ENCODE measurements at regions not wholly inside any gene's neighbourhood (a gene's known extent, or its start where the extent isn't known, plus 50 kb on each side); places are given as distances from the start of the nearest gene placed in this dataset.

DNA sequence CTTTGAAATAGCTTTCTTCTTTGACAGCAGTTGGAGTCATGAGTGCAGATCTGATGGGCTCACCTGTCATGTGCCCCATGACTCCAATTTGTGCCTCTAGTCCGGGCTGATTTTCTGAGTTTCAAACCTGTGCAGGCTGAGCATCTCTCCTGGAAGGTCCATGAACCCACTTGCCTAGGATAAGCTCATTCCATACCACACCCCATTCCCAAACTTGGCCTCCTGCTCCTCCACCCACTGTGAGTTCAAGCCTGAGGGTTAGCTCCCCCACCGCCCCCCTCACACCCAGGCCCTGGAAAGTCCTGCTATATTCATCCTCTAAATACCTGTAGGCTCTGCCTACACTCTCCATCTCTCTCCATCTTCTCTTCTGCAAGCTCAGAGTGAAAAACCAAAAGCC, 126.8 kb upstream of the VRK1 start:
- intact Hi-C loops (cut with DNase I, micrococcal nuclease), result no loop called here
- H3K27ac Mint-ChIP-seq, result no peak overlapping the region
- ChIA-PET CTCF (interaction anchor here (0.5 to 0.7 kb wide), 2 partner anchors 81 to 640 kb away, joined by 3 read pairs; no protein-coding TSS in a partner anchor), POLR2A (interaction anchor here (0.8 kb wide), 1 partner anchor 15 kb away, joined by 3 read pairs; no protein-coding TSS in a partner anchor)
- ATAC-seq (no peak), DNase-seq (no peak)
- H3K36me3 Mint-ChIP-seq (ENCODE audit: low read depth), result no peaks in the 10 kb centered on the region
- H3K27me3 Mint-ChIP-seq, result peaks cover 25% of the 10 kb centered on the region
- no peaks in the 10 kb centered on the region for H3K4me1 Mint-ChIP-seq
- H3K9me3 Mint-ChIP-seq (ENCODE audit: low read depth), result no peaks in the 10 kb centered on the region
- no peak overlapping the region for H3K4me3 Mint-ChIP-seq

DNA sequence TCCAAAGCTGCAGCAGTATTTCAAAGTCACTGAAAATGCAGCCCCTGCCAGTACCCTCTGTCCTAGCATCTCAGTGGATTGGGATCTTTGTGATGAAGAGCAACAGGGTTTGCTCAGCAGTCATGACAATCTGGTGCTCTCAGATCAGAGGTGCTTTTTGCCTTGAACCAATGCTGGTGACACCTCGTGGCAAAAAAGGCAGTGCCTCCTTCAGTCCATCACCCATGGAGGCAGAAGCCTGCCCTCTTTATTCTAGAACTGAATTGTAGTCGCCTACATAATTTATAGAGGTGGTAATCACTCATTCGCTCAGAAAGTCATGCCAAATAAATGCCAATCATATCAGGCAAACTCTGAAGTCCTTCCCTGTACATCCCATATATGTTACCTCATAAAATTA, 126.0 kb upstream of the VRK1 start:
- ChIA-PET POLR2A (no interaction called here), CTCF (interaction anchor here (0.5 kb wide), 1 partner anchor 639 kb away, joined by 3 read pairs; no protein-coding TSS in a partner anchor)
- Mint-ChIP-seq H3K9me3 (ENCODE audit: low read depth) (no peaks in the 10 kb centered on the region), H3K27me3 (peaks cover 22% of the 10 kb centered on the region), H3K27ac (no peak overlapping the region), H3K36me3 (ENCODE audit: low read depth) (no peaks in the 10 kb centered on the region), H3K4me1 (no peaks in the 10 kb centered on the region), H3K4me3 (no peak overlapping the region)
- intact Hi-C loops (cut with DNase I, micrococcal nuclease), result no loop called here
- DNase-seq, result no peak
- ATAC-seq, result no peak

DNA sequence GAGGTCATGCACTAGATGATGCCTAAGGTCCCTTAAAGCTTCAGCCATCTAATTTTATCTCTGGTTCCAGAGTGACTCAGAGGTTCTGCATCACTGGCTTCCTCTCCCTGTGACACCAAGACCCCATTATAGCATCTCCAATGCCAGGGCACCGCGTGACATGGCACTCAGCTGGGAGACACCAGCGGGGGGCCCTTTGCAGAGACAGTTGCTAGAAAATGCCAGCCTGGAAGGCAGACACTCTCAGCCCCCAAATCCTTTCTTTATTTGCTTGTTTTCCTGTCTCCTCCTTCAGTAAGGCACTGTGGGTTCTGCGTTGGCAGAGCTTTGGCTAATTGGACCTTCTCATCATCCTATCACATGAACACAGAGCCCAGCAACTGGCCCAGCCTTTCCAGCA, 123.5 kb upstream of the VRK1 start:
- Mint-ChIP-seq H3K9me3 (ENCODE audit: low read depth) (no peaks in the 10 kb centered on the region), H3K27ac (no peak overlapping the region), H3K27me3 (peaks cover 19% of the 10 kb centered on the region), H3K36me3 (ENCODE audit: low read depth) (no peaks in the 10 kb centered on the region), H3K4me3 (no peak overlapping the region), H3K4me1 (no peaks in the 10 kb centered on the region)
- ChIA-PET POLR2A (no interaction called here), CTCF (no interaction called here)
- DNase-seq, result no peak
- intact Hi-C loops (cut with DNase I, micrococcal nuclease), result no loop called here
- no peak for ATAC-seq

DNA sequence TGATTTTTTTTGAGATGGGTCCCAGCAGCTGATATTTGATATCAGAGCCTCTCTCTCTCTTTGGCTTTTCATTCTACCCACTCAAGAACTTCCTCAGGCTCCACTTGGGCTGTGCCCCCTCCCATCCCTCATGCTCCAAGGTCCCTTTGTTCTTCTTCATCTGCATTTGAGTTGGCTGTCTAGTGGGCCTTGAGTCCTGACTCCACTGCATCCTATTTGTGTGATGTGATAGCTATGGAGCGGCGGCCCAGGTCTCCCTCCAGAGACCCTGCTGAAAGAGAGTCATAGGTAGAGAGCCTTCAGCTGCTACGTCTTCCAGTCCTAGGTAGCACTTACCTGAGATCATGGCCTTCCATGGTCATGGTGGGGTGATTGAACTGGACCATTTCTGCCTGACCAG, 123.1 kb upstream of the VRK1 start:
- DNase-seq, result no peak
- Mint-ChIP-seq H3K4me3 (no peak overlapping the region), H3K36me3 (ENCODE audit: low read depth) (no peaks in the 10 kb centered on the region), H3K9me3 (ENCODE audit: low read depth) (no peaks in the 10 kb centered on the region), H3K27ac (no peak overlapping the region), H3K4me1 (no peaks in the 10 kb centered on the region), H3K27me3 (peaks cover 19% of the 10 kb centered on the region)
- ChIA-PET CTCF (no interaction called here), POLR2A (no interaction called here)
- no peak for ATAC-seq
- intact Hi-C loops (cut with DNase I, micrococcal nuclease), result no loop called here

DNA sequence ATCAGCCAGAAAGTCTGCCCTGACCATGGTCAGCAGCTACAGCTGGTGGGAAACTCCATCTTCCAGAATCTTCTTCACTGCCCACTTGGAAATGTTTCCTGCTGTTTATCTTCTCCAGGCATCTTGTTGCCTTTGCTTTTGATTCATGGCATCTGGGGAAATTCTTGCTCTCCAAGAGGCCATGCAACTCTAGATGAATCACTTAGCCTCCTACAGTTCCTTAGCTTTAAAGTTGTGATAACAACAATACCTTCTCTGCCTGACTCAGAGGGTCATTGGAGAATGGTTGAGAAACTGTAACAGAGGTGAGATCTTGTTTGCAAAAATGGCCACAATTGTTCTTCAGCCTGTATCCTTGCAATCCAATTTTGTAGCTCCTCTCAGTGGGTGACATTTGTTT, 121.0 kb upstream of the VRK1 start:
- H3K4me3 Mint-ChIP-seq, result no peak overlapping the region
- ChIA-PET CTCF (no interaction called here), POLR2A (no interaction called here)
- no peaks in the 10 kb centered on the region for H3K4me1 Mint-ChIP-seq
- ATAC-seq (no peak), DNase-seq (no peak)
- H3K36me3 Mint-ChIP-seq (ENCODE audit: low read depth), result no peaks in the 10 kb centered on the region
- H3K27me3 Mint-ChIP-seq, result peaks cover 20% of the 10 kb centered on the region
- H3K9me3 Mint-ChIP-seq (ENCODE audit: low read depth), result no peaks in the 10 kb centered on the region
- no peak overlapping the region for H3K27ac Mint-ChIP-seq
- intact Hi-C loops (cut with DNase I, micrococcal nuclease), result no loop called here

DNA sequence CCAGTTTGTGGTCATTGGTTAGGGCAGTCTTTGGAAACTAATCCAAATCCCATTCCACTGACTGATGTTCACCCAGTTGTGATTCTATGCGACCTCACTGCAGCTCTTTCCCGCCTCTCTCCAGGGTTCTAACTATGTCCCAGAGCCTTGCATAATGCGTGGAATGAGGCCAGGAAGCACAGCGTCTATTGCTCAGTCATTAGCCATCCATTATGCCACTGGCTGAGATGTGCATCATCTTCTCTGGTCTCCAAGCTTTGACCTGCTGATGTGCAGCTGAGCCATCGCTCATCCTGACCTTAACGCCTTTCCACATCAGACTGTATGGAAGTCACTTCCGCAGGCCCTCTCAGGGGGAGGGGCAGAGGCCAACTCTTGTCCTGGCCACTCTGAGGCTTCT, 115.4 kb upstream of the VRK1 start:
- Mint-ChIP-seq H3K4me1 (no peaks in the 10 kb centered on the region), H3K27me3 (peaks cover 19% of the 10 kb centered on the region), H3K9me3 (ENCODE audit: low read depth) (no peaks in the 10 kb centered on the region), H3K36me3 (ENCODE audit: low read depth) (no peaks in the 10 kb centered on the region), H3K27ac (no peak overlapping the region), H3K4me3 (no peak overlapping the region)
- ChIA-PET POLR2A (no interaction called here), CTCF (interaction anchor here (0.6 to 1.3 kb wide), 2 partner anchors 60 to 1826 kb away, joined by 3 to 4 read pairs; no protein-coding TSS in a partner anchor)
- intact Hi-C loops (cut with DNase I, micrococcal nuclease), result no loop called here
- DNase-seq, result no peak
- ATAC-seq, result no peak

DNA sequence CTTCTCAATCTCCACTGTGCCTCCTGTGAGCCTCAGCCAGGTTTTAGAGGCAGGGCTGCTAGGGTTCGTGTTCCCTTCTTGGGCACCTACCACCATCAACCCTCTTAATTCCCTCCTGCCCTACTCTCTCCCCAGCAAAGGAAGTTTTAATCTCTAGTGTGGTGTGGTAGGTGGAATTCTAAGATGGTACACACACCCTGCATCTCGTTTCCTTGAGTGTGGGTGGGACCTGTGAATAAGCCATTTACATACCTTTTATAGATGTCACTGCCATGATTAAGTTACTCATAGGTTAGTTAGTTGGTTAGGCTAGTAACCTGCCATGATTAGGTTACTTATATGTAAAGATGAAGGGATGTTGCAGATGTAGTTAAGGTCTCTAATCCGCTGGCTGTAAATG, 114.8 kb upstream of the VRK1 start:
- Mint-ChIP-seq H3K36me3 (ENCODE audit: low read depth) (no peaks in the 10 kb centered on the region), H3K4me3 (no peak overlapping the region), H3K4me1 (no peaks in the 10 kb centered on the region), H3K27ac (no peak overlapping the region), H3K27me3 (peaks cover 16% of the 10 kb centered on the region), H3K9me3 (ENCODE audit: low read depth) (no peaks in the 10 kb centered on the region)
- ChIA-PET POLR2A (no interaction called here), CTCF (no interaction called here)
- intact Hi-C loops (cut with DNase I, micrococcal nuclease), result no loop called here
- no peak for ATAC-seq
- no peak for DNase-seq

DNA sequence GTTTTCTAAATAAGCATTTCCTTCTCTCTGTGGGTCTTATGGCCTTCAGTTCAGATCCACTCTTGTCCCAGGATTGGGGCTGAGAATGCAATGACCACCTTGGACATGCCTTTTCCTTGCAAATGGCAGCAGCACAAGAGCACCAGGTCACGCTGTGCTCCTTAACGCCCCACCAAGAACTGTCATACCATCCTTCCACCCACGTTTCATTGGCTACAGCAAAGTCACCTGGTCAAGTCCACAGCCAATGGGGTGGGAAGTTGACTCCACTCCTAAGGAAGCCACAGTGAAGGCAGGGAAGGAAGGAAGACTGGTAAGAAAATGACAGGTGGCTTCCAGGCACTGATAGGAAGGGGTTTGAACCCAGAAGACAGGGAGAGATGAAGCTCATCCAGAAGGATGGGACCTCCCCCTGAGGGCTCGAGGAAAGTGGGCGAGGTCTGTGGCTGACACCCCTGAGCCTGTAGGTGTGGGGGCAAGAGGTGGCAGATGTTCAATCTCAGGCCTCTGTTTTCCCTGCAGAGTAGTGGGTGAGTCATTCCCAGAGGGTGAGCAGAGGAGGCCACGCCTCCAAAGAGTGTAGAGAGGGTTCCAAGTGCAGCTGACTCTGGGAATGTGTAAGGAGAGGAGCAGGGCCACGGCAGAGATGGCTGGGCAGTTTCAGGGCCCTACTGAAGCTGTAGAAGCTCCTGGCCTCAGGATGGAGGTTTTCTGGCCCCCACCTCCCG, 113.5 kb upstream of the VRK1 start:
- ChIA-PET CTCF (no interaction called here), POLR2A (no interaction called here)
- Mint-ChIP-seq H3K36me3 (ENCODE audit: low read depth) (no peaks in the 10 kb centered on the region), H3K27ac (no peak overlapping the region), H3K27me3 (peaks cover 10% of the 10 kb centered on the region), H3K4me1 (no peaks in the 10 kb centered on the region), H3K4me3 (no peak overlapping the region), H3K9me3 (ENCODE audit: low read depth) (no peaks in the 10 kb centered on the region)
- DNase-seq, result no peak
- ATAC-seq, result no peak
- intact Hi-C loops (cut with DNase I, micrococcal nuclease), result no loop called here

DNA sequence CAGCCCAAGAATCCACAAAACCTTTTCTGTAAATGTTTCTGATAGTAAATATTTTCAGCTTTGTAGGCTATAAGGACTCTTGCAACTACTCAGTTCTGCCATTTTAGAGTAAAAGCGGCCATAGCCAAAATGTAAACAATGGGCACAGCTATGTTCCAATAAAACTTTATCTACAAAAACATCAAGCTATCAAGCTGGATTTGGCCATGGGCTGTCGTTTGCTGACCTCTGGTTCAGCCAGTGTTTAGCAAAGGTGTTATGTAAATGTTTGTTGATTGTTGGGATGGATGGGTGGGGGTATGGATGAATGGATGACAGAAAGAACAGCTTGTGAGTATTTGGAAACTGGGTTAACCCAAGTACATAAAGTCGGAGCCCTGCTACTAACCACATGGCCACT, 111.1 kb upstream of the VRK1 start:
- no peak overlapping the region for H3K27ac Mint-ChIP-seq
- ATAC-seq (no peak), DNase-seq (no peak)
- H3K9me3 Mint-ChIP-seq (ENCODE audit: low read depth), result no peaks in the 10 kb centered on the region
- peaks cover 7% of the 10 kb centered on the region for H3K27me3 Mint-ChIP-seq
- POLR2A ChIA-PET, result no interaction called here
- intact Hi-C loops (cut with DNase I, micrococcal nuclease), result no loop called here
- no peaks in the 10 kb centered on the region for H3K4me1 Mint-ChIP-seq
- no peak overlapping the region for H3K4me3 Mint-ChIP-seq
- no peaks in the 10 kb centered on the region for H3K36me3 Mint-ChIP-seq (ENCODE audit: low read depth)
- CTCF ChIA-PET, result interaction anchor here (0.6 kb wide), 2 partner anchors 55 to 226 kb away, joined by 3 to 4 read pairs; no protein-coding TSS in a partner anchor

DNA sequence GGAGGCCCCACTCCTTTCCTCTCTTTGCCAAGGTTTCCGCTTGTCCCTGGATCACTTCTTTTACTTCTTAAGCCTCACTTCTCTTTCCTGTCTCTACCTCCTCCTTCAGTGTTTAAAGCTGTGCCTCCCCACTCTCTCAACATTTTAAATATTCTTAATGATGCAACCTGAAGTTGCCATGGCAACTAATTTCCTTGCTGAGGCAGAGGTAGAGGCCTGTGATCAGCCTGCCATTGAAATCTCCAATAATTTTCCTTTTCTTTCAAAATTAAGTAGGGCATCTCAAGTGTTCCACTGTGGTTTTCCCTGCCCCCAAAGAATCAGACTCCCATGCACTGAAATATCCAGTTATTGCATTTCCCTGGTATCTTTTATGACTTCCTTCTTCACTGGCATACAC, 108.6 kb upstream of the VRK1 start:
- no peaks in the 10 kb centered on the region for H3K4me1 Mint-ChIP-seq
- ATAC-seq, result no peak
- DNase-seq, result no peak
- ChIA-PET POLR2A (no interaction called here), CTCF (no interaction called here)
- no peaks in the 10 kb centered on the region for H3K9me3 Mint-ChIP-seq (ENCODE audit: low read depth)
- H3K36me3 Mint-ChIP-seq (ENCODE audit: low read depth), result no peaks in the 10 kb centered on the region
- H3K27ac Mint-ChIP-seq, result no peak overlapping the region
- intact Hi-C loops (cut with DNase I, micrococcal nuclease), result no loop called here
- H3K27me3 Mint-ChIP-seq, result peaks cover 3% of the 10 kb centered on the region
- no peak overlapping the region for H3K4me3 Mint-ChIP-seq

DNA sequence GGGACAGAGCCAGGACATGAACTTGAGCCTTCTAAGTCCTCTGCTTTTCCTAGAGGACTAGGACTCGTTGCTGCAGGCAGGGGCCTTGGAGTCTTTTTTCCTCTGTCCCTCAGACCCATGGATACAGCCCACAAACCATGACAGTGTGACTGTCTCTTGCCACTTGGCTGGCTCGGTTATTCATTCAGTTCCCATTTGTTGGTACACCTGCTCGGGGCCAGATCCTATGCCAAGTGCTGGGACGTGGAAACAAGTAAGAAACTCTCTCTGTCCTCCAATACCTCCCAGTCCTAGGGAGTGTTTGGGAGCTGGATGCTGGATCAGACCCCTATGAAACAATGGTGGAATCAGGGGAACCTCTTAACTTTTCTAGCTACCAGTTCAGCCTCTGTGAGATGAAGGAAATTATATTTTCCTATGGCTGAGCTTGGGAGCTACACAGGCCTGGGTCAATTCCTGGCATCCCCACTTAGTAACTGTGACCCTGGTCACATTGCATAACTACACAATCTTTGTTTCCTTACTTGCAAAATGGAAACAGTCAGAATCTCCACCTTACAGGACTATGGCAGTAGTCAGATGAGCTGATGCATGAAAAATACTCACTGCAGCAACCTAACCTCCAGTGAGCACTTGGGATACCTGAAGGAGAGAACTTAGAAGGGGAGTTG, 106.3 kb upstream of the VRK1 start:
- Mint-ChIP-seq H3K36me3 (ENCODE audit: low read depth) (no peaks in the 10 kb centered on the region), H3K27me3 (no peaks in the 10 kb centered on the region), H3K4me1 (no peaks in the 10 kb centered on the region), H3K27ac (no peak overlapping the region), H3K4me3 (no peak overlapping the region), H3K9me3 (ENCODE audit: low read depth) (no peaks in the 10 kb centered on the region)
- ATAC-seq (no peak), DNase-seq (no peak)
- intact Hi-C loops (cut with DNase I, micrococcal nuclease), result no loop called here
- ChIA-PET POLR2A (no interaction called here), CTCF (no interaction called here)

DNA sequence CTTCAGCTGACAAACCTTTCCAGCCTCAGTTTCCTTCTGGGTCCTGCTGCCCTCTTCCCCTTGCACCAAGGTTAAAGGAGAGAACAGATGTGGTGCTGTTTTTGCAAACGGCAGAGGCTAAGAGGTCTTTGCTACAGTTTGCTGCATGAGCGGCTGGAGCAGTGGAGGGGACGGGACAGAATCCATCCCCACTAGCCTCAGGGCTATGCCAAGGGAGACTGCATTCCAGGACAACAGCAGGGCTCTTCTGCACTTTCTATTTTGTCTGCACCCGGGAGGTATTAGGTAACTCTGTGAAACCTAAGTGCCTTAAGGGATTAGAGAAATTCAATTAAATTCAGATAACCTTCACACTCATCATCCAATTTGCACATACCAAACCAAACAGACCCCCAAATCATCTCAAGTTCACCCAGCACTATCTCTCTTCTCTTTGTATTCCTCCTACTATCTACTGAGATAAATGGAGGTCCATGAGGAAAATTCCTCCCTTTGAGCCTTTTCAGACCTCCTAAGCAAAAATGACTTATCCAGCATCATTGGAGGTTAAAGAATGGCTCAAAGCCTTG, 103.8 kb upstream of the VRK1 start:
- peaks cover 4% of the 10 kb centered on the region for H3K27me3 Mint-ChIP-seq
- DNase-seq (no peak), ATAC-seq (no peak)
- intact Hi-C loops (cut with DNase I, micrococcal nuclease), result no loop called here
- no peaks in the 10 kb centered on the region for H3K9me3 Mint-ChIP-seq (ENCODE audit: low read depth)
- CTCF ChIA-PET, result no interaction called here
- POLR2A ChIA-PET, result no interaction called here
- H3K27ac Mint-ChIP-seq, result no peak overlapping the region
- H3K36me3 Mint-ChIP-seq (ENCODE audit: low read depth), result no peaks in the 10 kb centered on the region
- H3K4me1 Mint-ChIP-seq, result no peaks in the 10 kb centered on the region
- no peak overlapping the region for H3K4me3 Mint-ChIP-seq

Measured in activated CD4-positive, alpha-beta T cell treated with anti-CD3 and anti-CD28 coated beads for 36 hours (primary cell).